ENCODE measurements at regions not wholly inside any gene's neighbourhood (a gene's known extent, or its start where the extent isn't known, plus 50 kb on each side); places are given as distances from the start of the nearest gene placed in this dataset.

DNA sequence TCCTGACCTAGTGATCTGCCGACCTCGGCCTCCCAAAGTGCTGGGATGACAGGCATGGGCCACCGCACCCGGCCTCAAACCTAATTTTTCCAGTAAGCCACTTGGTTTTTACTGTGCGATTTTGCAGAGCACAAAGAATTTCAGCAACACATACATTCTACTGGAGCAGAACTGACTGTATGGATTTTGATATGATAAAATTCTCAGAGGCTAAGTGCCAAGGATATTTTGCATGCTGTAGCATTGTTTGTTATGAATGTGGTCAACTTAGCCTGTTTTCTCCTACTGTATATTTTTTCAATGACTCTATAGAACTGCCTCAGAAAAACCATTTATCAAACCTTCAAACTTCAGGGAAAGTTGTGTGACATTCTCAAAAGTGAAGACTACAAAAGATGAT lies 89.2 kb downstream of the FAT3 start:
- no peak for TF ChIP-seq CREB1 (IDR thresholded peaks at IDR 0.05; ENCODE audit: low read depth)
- TF ChIP-seq FOXM1 (IDR thresholded peaks at IDR 0.05; ENCODE audit: borderline replicate concordance, low read depth): no peak
- no peak for TF ChIP-seq CEBPB (IDR thresholded peaks at IDR 0.05)
- no peak for TF ChIP-seq TEAD4 (IDR thresholded peaks at IDR 0.05)
- TF ChIP-seq EGR1 (IDR thresholded peaks at IDR 0.05): no peak
- TF ChIP-seq NFIC (IDR thresholded peaks at IDR 0.05): no peak
- TF ChIP-seq, protein P1, sequence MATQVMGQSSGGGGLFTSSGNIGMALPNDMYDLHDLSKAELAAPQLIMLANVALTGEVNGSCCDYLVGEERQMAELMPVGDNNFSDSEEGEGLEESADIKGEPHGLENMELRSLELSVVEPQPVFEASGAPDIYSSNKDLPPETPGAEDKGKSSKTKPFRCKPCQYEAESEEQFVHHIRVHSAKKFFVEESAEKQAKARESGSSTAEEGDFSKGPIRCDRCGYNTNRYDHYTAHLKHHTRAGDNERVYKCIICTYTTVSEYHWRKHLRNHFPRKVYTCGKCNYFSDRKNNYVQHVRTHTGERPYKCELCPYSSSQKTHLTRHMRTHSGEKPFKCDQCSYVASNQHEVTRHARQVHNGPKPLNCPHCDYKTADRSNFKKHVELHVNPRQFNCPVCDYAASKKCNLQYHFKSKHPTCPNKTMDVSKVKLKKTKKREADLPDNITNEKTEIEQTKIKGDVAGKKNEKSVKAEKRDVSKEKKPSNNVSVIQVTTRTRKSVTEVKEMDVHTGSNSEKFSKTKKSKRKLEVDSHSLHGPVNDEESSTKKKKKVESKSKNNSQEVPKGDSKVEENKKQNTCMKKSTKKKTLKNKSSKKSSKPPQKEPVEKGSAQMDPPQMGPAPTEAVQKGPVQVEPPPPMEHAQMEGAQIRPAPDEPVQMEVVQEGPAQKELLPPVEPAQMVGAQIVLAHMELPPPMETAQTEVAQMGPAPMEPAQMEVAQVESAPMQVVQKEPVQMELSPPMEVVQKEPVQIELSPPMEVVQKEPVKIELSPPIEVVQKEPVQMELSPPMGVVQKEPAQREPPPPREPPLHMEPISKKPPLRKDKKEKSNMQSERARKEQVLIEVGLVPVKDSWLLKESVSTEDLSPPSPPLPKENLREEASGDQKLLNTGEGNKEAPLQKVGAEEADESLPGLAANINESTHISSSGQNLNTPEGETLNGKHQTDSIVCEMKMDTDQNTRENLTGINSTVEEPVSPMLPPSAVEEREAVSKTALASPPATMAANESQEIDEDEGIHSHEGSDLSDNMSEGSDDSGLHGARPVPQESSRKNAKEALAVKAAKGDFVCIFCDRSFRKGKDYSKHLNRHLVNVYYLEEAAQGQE (IDR thresholded peaks at IDR 0.05; ENCODE audit: low read depth): no peak
- no peak for TF ChIP-seq YY1 (IDR thresholded peaks at IDR 0.05; ENCODE audit: low read depth)
- TF ChIP-seq TAF1 (IDR thresholded peaks at IDR 0.05; ENCODE audit: low read depth): no peak
- TF ChIP-seq TCF12 (IDR thresholded peaks at IDR 0.05; ENCODE audit: low read depth): no peak
- TF ChIP-seq, protein P2, sequence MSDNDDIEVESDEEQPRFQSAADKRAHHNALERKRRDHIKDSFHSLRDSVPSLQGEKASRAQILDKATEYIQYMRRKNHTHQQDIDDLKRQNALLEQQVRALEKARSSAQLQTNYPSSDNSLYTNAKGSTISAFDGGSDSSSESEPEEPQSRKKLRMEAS (IDR thresholded peaks at IDR 0.05): no peak
- TF ChIP-seq ZBTB7A (IDR thresholded peaks at IDR 0.05; ENCODE audit: low read depth): no peak
- TF ChIP-seq, protein P3, sequence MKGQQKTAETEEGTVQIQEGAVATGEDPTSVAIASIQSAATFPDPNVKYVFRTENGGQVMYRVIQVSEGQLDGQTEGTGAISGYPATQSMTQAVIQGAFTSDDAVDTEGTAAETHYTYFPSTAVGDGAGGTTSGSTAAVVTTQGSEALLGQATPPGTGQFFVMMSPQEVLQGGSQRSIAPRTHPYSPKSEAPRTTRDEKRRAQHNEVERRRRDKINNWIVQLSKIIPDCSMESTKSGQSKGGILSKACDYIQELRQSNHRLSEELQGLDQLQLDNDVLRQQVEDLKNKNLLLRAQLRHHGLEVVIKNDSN (IDR thresholded peaks at IDR 0.05): no peak

DNA sequence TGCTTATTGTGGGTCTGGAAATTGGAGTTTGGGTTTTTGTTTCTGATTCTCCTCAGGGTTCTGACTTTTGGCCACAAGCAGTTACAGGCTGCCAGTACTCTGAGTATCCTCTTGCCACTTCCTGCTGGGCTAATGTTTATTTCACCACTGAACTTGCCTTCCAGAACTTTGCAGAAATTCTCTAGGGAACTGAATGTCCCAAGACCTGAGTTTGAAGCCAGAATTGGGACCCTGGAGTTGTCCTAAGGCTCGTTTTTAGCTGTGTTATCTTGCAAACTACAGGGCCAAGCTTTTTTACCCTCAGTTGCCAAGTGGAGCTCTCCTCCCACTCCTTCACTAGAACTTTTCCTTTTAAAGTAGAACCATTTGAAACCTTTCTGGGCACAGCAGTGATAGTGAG lies 89.9 kb downstream of the FAT3 start:
- TF ChIP-seq TEAD4 (IDR thresholded peaks at IDR 0.05): no peak
- TF ChIP-seq, protein P1 (IDR thresholded peaks at IDR 0.05; ENCODE audit: low read depth): no peak
- no peak for TF ChIP-seq ZBTB7A (IDR thresholded peaks at IDR 0.05; ENCODE audit: low read depth)
- no peak for TF ChIP-seq CEBPB (IDR thresholded peaks at IDR 0.05)
- TF ChIP-seq EGR1 (IDR thresholded peaks at IDR 0.05): no peak
- TF ChIP-seq, protein P2 (IDR thresholded peaks at IDR 0.05): no peak
- no peak for TF ChIP-seq CREB1 (IDR thresholded peaks at IDR 0.05; ENCODE audit: low read depth)
- TF ChIP-seq YY1 (IDR thresholded peaks at IDR 0.05; ENCODE audit: low read depth): no peak
- TF ChIP-seq, protein P3 (IDR thresholded peaks at IDR 0.05): no peak
- TF ChIP-seq NFIC (IDR thresholded peaks at IDR 0.05): no peak

DNA sequence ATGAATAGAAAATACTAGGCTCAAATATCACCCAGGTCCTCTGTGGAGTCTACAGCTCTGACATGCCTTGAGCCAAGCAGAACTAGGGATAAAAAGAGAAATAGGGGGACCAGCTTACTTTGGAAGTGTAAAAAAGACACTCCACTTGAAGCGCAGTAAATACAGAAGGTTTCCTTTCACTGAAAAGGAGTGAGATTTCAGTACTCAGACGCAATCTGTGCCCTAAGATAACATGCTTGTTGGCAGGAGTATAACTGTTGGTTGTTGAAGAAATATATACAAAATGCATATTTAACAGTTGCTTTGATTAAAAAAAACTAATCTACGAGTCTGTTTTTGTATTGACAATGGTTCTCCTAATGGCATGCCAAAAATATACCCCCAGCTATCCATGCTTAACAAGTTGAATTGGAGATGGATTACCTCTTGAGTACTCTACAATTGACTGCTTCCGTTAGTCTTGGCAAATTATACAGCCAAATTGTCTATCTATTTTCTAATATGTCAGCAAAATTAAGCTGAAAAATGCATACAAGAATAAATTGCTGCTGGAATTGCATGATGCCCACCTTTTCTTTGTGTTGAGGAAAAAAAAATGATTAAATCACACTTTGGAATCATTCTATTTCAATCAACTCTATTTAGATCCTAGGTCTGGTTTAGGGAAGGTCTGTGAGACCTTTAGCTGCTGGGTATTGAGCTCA lies 91.6 kb downstream of the FAT3 start:
- TF ChIP-seq RAD21 (IDR thresholded peaks at IDR 0.05; ENCODE audit: low read depth) (no peak), EGR1 (IDR thresholded peaks at IDR 0.05) (no peak), CEBPB (IDR thresholded peaks at IDR 0.05) (no peak), YY1 (IDR thresholded peaks at IDR 0.05; ENCODE audit: low read depth) (no peak), CREB1 (IDR thresholded peaks at IDR 0.05; ENCODE audit: low read depth) (no peak), TAF1 (IDR thresholded peaks at IDR 0.05; ENCODE audit: low read depth) (no peak), NFIC (IDR thresholded peaks at IDR 0.05) (no peak), FOXM1 (IDR thresholded peaks at IDR 0.05; ENCODE audit: borderline replicate concordance, low read depth) (no peak), ZBTB7A (IDR thresholded peaks at IDR 0.05; ENCODE audit: low read depth) (no peak)
- TF ChIP-seq, protein P2 (IDR thresholded peaks at IDR 0.05): no peak

DNA sequence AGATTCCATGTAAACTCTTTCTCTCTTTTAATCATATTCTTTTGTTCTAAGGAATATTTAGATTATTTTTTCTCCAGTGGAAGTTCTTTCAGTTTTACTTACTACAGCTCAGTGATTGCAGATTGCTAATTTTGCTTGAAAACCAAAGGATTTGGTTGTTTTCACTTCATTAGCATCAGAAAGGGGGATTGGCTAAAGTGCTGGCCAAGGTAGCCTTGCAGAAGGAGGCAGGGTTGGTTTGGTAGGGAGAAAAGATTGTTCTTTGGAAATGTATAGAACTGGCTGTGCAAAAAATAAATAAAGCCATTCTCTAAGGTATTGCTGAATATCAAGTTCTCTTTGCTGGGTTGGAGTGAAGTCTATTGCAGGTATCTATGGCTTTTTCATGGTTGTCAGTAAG lies 92.6 kb downstream of the FAT3 start:
- TF ChIP-seq RAD21 (IDR thresholded peaks at IDR 0.05; ENCODE audit: low read depth) (no peak), TCF12 (IDR thresholded peaks at IDR 0.05; ENCODE audit: low read depth) (no peak), FOXM1 (IDR thresholded peaks at IDR 0.05; ENCODE audit: borderline replicate concordance, low read depth) (no peak), CREB1 (IDR thresholded peaks at IDR 0.05; ENCODE audit: low read depth) (no peak), TEAD4 (IDR thresholded peaks at IDR 0.05) (no peak), ZBTB7A (IDR thresholded peaks at IDR 0.05; ENCODE audit: low read depth) (no peak), EP300 (IDR thresholded peaks at IDR 0.05; ENCODE audit: borderline replicate concordance) (no peak)
- TF ChIP-seq, protein P2 (IDR thresholded peaks at IDR 0.05): no peak
- TF ChIP-seq, protein P3 (IDR thresholded peaks at IDR 0.05): no peak

DNA sequence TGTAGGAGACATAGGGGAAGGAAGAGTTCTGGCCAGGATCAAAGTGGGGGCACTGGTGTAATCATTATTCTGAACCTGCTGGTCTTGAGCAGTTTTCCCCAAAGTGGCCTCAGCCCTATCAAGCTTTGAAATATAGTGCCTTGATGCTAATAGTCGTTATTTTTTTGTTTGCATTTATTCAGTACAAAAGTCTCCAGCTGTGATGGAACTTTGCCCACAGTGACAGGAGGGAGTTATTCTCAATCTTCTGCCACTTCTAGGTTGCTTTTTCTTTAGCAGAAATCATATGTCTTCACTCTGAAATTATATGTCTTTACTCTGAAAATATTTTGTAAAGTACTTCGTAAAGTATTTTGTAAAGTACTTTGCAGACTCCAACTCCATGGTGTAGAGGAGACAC lies 93.1 kb downstream of the FAT3 start:
- no peak for TF ChIP-seq EP300 (IDR thresholded peaks at IDR 0.05; ENCODE audit: borderline replicate concordance)
- no peak for TF ChIP-seq TCF12 (IDR thresholded peaks at IDR 0.05; ENCODE audit: low read depth)
- no peak for TF ChIP-seq TAF1 (IDR thresholded peaks at IDR 0.05; ENCODE audit: low read depth)
- TF ChIP-seq EGR1 (IDR thresholded peaks at IDR 0.05): no peak
- no peak for TF ChIP-seq CREB1 (IDR thresholded peaks at IDR 0.05; ENCODE audit: low read depth)
- no peak for TF ChIP-seq FOXM1 (IDR thresholded peaks at IDR 0.05; ENCODE audit: borderline replicate concordance, low read depth)
- TF ChIP-seq TEAD4 (IDR thresholded peaks at IDR 0.05): no peak
- TF ChIP-seq ZBTB7A (IDR thresholded peaks at IDR 0.05; ENCODE audit: low read depth): no peak
- no peak for TF ChIP-seq RAD21 (IDR thresholded peaks at IDR 0.05; ENCODE audit: low read depth)
